Pons (tissue), 1 donor: ENCODE measurements at regions not wholly inside any gene's neighbourhood (a gene's known extent, or its start where the extent isn't known, plus 50 kb on each side); places are given as distances from the start of the nearest gene placed in this dataset.
"Not testable (repeated sequence)": the region's sequence is repeated elsewhere in the genome, so short reads cannot be mapped to it uniquely, and the experiment has no call there.

Experiments used
- DNase-seq: peaks from one replicate; pipeline ENCODE4 v3.0.0-alpha.2; 2016; ENCODE audit warnings: low spot score

- no peak for DNase-seq
These were observed 164.3 kb upstream of the PABPC3 start for GRCh38 chr13:24931450-24932251.

DNA sequence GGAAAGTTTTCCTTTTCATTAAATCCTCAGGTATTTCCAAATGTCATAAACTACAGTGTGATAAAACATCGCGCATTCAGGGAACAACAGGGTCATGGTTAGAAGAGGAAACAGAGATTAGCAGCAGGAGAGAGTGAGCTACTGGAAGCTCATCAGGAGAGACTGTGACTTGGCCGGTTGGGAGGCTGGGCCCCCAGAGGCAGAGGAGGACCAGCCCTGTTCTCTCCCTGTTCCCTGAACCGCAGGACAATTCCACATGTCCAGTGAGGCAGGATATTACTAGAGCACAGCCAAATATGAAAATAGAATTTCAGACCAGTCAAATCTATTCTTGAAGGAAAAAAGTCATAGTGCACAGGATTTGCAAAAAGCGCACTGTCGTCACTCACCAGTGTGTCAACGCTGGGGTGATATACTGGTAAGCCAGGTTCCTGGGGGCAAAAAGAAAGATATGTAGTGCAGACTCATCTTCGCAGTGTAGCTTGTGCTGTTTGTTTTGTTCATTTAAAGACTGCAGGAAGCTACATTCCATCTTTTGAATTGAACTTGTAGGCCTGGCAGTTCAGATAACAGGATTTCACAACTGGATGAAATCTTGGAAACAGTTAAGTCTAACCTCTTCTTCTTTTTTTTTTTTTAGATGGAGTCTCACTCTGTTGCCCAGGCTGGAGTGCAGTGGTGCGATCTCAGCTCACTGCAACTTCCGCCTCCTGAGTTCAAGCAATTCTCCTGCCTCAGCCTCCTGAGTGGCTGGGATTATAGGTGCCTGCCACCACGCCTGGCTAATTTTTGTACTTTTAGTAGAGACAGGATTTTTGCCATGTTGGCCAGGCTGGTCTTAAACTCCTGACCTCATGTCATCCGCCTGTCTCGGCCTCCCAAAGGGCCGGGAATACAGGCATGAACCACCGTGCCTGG lies 162.6 kb upstream of the PABPC3 start:
- not testable (repeated sequence) for DNase-seq

GRCh38 chr13:24934024-24934385 lies 161.9 kb upstream of the PABPC3 start:
- DNase-seq, result not testable (repeated sequence)

DNA sequence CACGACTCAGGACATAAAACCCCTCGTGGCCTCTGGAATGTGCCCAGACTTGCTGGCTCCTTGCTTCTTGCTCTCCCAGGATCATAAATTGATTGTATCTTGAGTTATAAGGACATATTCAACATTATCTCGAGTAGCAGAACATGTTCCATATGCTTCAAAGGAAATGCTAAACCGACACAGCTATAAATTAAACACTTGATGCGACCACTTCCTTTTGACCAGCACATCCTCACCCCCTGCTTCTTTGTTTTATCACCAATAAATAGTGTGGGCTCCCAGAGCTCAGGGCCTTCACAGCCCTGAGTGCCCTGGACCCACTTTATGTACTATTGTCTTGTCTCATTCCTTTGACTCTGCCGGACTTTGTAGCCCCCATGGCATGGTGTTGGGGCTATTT lies 157.0 kb upstream of the PABPC3 start:
- no peak for DNase-seq

DNA sequence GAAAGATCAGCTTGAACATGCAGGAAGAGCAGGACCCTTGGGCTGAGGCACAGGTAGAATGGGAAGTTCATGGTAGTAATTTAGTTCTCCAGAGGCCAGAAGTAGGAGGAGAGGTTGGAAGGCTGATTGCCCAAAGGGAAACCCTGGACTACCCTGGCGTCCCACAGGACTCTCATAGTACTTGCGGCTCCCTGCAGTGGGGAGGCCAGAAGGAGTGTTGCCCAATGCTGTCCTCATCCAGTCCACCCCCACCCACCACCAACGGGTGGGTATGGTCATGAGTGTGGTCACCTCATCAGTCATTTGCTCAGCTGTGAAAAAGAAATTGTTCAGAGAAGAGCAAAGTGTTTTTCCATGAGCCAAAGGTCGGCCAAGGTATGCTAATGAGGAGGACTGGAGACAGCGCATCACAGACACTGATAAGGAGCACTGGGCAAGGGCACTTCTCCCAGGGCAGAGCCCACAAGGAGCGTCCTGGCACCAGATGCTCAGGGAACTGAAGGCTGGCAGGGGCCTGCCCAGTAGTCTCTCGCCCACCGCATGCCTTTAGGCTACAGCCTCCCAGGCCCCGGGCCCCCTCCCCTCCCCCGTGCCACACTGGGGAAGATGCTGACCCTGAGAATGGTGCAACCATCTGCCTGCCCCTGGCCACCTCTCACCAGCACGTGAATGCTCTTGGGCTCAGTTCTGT lies 154.8 kb upstream of the PABPC3 start:
- DNase-seq, result not testable (repeated sequence)

DNA sequence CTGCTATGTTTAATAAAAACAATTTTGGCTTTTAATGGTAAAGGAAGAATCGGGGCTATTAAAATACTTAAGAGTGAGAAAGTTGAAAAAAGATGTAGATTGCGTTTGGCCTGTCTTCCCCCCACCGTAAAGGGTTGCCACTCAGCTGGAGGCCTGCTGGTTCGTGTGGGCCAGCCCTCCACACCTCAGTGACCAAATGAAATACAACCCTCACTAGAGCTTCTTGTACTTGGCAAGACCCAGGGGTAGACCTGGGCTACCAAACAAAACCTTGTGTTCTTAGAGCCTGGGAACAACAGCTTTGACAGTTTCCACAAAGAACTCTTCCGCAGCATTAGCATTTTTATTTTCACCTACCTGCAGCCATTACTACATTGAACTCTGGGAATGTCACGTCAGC lies 152.8 kb upstream of the PABPC3 start:
- no peak for DNase-seq

DNA sequence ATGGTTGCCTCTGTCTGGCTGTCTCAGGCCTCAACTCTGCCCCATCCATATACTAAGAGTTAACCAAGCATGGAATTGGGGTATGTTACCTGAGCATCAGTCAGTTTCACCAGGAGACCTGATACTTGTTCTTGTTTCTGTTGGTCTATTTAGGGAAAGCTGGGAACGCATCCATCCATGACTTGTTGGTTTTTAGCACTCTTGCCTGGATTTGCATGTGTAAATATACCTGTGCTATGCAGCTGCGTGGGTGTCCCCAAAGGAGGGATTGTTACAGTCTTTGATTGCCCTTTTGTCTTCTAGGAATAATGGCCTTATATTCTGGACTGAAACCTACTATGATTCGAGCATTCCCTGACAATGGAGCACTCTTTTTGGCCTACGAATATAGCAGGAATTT lies 151.9 kb upstream of the PABPC3 start:
- not testable (repeated sequence) for DNase-seq

- not testable (repeated sequence) for DNase-seq
These were observed 147.0 kb upstream of the PABPC3 start for GRCh38 chr13:24948977-24949376.

- not testable (repeated sequence) for DNase-seq
These were observed 145.3 kb upstream of the PABPC3 start for GRCh38 chr13:24950611-24951010.

DNA sequence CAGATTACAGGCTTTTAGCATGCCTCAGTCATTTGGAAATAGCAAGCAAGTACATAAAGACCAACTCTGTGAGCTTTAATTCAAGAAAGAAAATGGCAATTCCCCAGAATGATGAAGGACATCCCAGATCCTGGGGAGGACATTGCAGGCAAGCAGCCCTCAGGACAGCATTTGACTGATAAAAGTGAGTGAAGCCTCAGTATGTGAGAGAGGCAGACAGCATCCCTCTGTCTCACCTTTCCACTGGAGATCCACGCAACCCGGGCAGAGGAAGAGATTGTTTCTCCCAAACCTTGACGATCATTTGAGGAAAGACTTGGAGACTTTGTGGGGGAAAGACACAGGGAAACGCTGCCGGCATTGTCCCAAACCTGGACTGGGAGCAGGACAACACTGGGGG lies 128.0 kb upstream of the PABPC3 start:
- DNase-seq, result not testable (repeated sequence)

GRCh38 chr13:24968416-24968815 lies 127.5 kb upstream of the PABPC3 start:
- DNase-seq, result not testable (repeated sequence)

DNA sequence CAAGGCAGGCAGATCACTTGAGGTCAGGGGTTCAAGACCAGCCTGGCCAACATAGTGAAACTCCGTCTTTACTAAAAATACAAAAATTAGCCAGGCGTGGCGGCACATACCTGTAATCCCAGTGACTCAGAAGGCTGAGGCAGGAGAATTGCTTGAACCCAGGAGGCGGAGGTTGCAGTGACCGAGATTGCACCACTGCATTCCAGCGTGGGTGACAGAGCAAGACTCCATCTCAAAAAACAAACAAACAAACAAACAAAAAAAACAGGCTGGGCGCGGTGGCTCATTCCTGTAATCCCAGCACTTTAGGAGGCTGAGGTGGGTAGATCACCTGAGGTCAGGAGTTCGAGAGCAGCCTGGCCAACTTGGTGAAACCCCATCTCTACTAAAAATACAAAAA lies 122.8 kb upstream of the PABPC3 start:
- not testable (repeated sequence) for DNase-seq

DNA sequence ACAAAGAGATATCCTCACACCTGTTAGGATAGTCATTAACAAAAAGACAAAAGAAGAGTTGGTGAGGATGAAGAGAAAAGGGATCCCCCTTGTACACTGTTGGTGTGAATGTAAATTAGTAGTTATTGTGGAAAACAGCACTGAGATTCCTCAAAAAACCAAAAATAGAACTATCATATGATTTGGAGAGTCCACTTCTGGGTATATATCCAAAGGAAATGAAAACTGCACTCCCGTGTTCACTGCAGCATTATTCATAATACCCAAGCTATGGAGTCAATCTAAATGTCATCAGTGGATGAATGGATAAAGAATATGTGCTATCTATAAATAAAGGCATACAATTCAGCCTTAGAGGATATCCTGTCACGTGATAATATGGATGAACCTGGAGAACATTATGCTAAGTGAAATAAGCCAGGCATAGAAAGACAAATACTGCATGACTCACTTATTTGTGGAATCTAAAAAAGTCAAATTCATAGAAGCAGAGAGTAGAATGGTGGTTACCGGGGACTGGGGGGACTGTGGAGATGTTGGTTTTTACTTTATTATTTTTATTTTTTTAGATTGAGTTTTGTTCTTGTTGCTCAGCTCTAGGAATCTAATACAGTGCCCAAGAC lies 114.6 kb upstream of the PABPC3 start:
- DNase-seq, result not testable (repeated sequence)

DNA sequence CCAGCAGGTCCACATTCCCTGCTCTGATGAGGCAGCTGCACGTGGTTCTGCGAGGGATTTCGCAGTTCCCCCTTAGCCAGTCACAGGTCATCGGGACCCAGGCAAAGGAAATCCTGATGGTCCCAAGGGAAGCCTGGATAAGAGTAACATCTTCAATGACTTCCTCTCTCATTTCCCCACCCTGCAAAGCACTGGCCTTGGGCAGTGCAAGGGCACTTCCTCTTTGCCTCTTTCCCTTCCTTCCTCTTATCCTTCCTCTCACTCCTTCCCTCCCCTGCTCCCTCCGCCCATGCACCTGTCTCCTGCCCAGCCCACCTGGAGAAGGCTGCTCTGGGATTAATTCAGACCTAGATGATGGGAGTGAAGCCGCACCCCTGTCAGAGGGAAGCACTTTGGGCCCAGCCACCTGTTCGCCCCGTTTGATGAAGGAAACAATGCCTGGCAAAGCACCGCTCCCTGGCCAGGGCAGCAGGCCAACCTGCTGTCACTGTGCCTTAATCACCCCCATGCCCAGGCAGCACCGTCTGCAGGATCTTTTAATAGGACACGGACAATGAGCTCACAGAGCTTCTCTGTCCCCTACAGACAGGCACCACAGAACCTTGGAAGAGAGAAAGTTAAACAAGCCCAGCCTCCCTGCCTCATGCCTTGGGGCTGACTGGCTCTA lies 113.5 kb upstream of the PABPC3 start:
- no peak for DNase-seq

- DNase-seq, result no peak
These were observed 112.8 kb upstream of the PABPC3 start for GRCh38 chr13:24983094-24983493.

GRCh38 chr13:24984134-24984533 lies 111.8 kb upstream of the PABPC3 start:
- DNase-seq, result peak; percentile 74

DNA sequence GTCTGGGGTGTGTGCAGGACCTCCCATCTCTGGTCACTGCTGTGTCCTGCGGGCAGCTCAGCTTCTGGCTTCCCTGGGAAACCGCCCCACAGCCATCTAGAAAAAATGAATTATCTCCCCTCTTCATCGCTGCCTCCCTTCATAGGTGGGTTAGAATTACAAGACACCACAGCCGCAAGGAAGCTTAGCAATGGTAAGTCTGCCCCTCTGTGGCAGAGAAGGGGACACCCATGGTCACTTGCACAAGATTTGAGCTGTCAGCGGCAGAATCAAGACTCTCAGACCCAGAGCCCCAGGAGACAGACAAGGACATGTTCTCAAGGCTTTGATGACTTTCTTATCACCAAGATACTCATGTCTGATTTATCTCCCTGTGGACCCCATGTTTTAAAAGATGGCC lies 110.8 kb upstream of the PABPC3 start:
- no peak for DNase-seq

- no peak for DNase-seq
These were observed 110.0 kb upstream of the PABPC3 start for GRCh38 chr13:24985896-24986295.

DNA sequence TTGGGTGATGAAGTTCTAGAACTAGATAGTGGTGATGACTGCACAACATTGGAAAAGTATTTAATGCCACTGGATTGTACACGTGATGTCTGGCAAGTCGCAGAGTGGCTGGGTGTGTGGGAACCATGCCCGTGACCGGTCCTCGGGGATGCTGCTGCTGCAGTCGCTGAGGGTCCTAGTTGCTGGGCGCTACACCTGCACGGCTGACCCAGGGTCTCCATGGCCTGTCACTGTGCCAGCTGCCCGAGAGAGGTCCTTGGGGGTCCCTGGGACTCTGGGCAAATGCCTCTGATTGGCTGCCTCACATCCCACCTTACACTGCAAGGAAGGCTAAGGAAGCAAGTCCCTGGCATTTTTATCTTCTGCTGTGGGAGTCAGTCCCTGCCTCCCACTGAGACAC lies 109.1 kb upstream of the PABPC3 start:
- no peak for DNase-seq

DNA sequence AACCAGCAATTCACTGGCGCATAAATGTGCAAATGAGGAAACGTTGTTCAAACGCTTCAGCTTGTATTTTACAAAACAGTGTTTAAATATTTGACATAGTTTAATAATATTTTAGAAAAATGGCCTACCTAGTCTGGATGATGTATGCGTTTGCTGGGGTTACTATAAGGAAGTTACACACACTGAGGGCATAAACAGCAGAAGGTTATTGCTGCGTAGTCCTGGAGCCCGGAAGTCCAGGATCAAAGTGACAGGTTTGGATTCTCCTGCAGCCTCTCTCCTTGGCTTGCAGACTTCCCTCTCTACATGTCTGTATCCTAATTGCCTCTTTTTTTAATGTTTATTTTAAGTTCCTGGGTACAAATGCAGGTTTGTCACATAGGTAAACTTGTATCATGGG lies 106.0 kb upstream of the PABPC3 start:
- not testable (repeated sequence) for DNase-seq

- not testable (repeated sequence) for DNase-seq
These were observed 103.0 kb upstream of the PABPC3 start for GRCh38 chr13:24992946-24993345.
